ENCODE measurements at regions not wholly inside any gene's neighbourhood (a gene's known extent, or its start where the extent isn't known, plus 50 kb on each side); places are given as distances from the start of the nearest gene placed in this dataset.
"Not testable (repeated sequence)": the region's sequence is repeated elsewhere in the genome, so short reads cannot be mapped to it uniquely, and the experiment has no call there.

DNA sequence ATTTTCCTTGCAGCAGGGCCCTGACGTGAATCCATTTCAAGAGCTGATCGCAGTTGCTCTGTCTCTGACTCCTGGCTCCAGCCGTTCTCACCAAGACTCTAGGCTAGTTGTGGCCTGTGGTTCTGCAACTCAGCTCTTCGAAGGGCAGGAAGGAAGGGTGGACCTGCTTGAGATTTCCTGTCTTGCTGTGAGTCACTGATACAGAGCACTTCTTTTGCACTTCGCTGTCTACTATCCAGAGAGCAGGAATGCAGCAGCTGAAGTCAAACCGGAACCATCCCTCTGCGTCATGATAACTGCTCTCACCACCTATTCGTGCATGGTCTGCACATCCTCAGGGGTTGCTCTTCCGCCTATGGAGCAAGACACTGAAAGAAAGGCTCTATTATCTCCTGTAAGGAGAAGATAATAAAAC is 59.7 kb downstream of the RAP2B start:
- TF ChIP-seq, protein P1, sequence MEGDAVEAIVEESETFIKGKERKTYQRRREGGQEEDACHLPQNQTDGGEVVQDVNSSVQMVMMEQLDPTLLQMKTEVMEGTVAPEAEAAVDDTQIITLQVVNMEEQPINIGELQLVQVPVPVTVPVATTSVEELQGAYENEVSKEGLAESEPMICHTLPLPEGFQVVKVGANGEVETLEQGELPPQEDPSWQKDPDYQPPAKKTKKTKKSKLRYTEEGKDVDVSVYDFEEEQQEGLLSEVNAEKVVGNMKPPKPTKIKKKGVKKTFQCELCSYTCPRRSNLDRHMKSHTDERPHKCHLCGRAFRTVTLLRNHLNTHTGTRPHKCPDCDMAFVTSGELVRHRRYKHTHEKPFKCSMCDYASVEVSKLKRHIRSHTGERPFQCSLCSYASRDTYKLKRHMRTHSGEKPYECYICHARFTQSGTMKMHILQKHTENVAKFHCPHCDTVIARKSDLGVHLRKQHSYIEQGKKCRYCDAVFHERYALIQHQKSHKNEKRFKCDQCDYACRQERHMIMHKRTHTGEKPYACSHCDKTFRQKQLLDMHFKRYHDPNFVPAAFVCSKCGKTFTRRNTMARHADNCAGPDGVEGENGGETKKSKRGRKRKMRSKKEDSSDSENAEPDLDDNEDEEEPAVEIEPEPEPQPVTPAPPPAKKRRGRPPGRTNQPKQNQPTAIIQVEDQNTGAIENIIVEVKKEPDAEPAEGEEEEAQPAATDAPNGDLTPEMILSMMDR (IDR thresholded peaks at IDR 0.05; ENCODE audit: control extremely low read depth, extremely low read depth, low read depth, missing control alignments), result no peak
- ChIA-PET POLR2A (no interaction called here), CTCF (interaction anchor here (1.9 kb wide), 1 partner anchor 14 kb away, joined by 5 read pairs; no protein-coding TSS in a partner anchor)
- DNase-seq (ENCODE audit: extremely low spot score), result peak; percentile 46

DNA sequence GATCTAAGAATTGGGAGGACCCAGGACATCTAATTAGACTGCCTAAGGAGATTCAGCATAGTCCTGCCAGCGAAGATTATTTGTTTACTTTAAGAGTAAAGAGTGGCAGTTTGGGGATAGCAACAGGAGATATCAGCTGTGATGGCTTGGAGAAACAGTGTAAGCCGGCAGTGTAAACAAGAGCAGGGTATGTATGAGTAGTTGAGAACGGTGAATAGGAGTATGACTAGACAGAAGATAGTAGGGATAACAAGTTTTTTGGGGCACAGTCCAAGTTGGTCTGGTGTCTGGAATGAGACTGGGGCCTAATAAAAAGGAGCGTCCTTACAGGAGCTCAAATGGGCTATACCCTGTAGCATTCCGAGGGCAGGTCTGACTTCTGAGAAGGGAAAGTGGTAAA is 64.9 kb downstream of the RAP2B start:
- CTCF ChIA-PET; DNase-seq (ENCODE audit: extremely low spot score); POLR2A ChIA-PET: not testable (repeated sequence)

DNA sequence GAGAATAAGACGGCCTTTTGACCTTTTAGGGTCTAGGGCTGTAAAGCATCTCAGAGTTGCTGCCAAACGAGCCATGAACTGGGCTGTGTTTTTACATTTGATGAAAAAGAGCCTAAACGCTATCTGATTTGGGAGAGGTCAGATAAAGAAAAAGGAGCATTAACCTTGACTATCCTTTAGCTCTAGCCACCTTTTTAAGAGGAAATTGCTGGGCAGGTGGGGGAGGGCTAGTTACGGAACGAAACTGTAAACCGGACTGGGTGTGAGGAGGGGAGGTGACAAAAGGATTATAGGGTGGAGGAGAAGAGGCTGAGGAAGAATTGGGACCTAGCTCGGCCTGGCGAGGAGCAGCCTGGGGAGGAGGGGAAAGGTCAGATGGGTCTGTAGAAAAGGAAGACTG is 68.4 kb downstream of the RAP2B start:
- CTCF ChIA-PET; DNase-seq (ENCODE audit: extremely low spot score); POLR2A ChIA-PET: not testable (repeated sequence)

DNA sequence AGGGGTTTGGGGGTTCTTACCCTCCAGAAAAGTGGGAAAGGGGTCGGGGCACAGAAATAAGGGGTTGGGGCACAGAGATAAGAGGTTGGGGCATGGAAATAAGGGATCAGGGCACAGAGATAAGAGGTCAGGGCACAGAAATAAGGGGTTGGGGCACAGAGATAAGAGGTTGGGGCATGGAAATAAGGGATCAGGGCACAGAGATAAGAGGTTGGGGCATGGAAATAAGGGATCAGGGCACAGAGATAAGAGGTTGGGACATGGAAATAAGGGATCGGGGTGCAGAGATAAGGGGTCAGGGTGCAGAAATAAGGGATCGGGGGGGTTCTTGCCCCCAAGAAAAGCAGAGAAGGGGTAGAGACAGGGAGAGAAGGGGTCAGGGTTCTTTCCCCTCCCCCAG is 69.2 kb downstream of the RAP2B start:
- CTCF ChIA-PET; DNase-seq (ENCODE audit: extremely low spot score); POLR2A ChIA-PET: not testable (repeated sequence)

DNA sequence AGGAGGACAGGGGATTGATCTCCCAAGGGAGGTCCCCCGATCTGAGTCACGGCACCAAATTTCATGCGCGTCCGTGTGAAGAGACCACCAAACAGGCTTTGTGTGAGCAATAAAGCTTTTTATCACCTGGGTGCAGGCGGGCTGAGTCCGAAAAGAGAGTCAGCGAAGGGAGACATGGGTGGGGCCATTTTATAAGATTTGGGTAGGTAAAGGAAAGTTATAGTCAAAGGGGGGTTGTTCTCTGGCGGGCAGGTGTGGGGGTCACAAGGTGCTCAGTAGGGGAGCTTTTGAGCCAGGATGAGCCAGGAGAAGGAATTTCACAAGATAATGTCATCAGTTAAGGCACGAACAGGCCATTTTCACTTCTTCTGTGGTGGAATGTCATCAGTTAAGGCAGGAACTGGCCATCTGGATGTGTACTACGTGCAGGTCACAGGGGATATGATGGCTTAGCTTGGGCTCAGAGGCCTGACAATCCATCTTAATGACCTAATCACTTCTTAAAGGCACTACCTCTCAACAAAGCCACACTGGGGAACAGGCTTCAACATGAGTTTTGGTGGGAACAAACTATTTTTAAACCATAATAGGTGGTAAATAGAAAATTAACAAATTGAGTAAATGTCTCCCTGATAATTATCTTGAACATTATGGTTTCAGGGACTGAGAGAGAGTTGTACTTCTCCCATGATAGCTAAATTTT is 70.2 kb downstream of the RAP2B start:
- DNase-seq (ENCODE audit: extremely low spot score); POLR2A ChIA-PET: not testable (repeated sequence)
- CTCF ChIA-PET, result interaction anchor here (2.2 kb wide), 1 partner anchor 9 kb away, joined by 7 read pairs; no protein-coding TSS in a partner anchor

DNA sequence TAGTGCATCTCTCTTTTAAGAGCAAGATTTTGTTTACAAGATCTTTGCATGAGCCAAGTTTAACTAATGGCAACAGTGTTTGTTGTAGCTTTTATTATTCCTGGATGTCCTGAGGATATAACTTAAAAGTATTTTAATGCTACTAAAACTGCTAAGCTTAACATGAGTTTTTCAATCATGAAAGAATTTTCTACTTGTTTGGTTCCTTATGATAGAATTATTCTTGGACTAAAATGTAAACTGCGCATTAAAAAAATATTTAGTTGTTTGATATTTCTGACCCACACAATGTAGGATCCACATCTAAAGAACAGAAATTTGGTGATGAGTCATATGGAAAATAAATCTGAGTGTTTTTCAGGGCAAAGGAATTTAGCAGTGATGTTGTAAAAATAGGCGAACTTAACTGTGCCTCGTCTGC is 70.8 kb downstream of the RAP2B start:
- ChIA-PET POLR2A (no interaction called here), CTCF (interaction anchor here (2.2 kb wide), 1 partner anchor 10 kb away, joined by 7 read pairs; no protein-coding TSS in a partner anchor)
- TF ChIP-seq, protein P1 (IDR thresholded peaks at IDR 0.05; ENCODE audit: control extremely low read depth, extremely low read depth, low read depth, missing control alignments), result no peak
- DNase-seq (ENCODE audit: extremely low spot score), result no peak

DNA sequence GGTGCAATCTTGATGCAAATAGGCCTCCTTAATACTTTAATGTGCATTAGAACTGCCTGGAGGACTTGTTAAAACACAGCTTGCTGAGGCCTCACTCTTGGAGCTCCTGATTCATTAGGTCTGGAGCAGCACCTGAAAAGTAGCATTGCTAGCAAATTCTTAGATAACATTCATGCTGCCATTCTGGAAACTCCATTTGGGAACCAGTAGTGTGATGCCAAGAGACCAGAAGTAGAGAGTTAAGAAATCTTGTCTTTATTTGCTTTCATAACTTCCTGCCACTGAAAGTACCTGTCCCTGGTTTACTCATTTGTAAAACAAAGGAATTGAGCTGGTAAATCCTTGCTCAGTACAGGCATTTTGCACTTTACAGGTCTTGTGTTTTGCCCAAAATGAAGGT is 72.0 kb downstream of the RAP2B start:
- TF ChIP-seq, protein P1 (IDR thresholded peaks at IDR 0.05; ENCODE audit: control extremely low read depth, extremely low read depth, low read depth, missing control alignments), result no peak
- CTCF ChIA-PET, result interaction anchor here (1.4 to 2.2 kb wide), 2 partner anchors 11 to 35 kb away, joined by 3 to 7 read pairs; no protein-coding TSS in a partner anchor
- POLR2A ChIA-PET, result no interaction called here
- DNase-seq (ENCODE audit: extremely low spot score), result no peak

DNA sequence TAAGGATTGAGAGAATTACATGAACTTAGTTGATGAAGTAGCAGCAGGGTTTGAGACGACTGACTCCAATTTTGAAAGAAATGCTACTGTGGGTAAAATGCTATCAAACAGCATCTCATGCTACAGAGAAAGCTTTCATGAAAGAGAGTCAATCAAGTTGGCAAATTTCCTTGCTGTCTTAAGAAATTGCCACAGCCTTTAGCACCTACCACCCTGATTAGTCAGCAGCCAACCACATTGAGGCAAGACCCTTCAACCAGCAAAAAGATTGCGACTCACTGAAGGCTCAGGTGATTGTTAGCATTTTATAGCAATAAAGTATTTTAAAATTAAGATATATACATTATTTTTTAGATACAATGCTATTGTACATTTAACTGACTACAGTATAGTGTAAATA is 80.9 kb downstream of the RAP2B start:
- no peak for DNase-seq (ENCODE audit: extremely low spot score)
- ChIA-PET CTCF (no interaction called here), POLR2A (no interaction called here)
- TF ChIP-seq, protein P1 (IDR thresholded peaks at IDR 0.05; ENCODE audit: control extremely low read depth, extremely low read depth, low read depth, missing control alignments), result no peak

DNA sequence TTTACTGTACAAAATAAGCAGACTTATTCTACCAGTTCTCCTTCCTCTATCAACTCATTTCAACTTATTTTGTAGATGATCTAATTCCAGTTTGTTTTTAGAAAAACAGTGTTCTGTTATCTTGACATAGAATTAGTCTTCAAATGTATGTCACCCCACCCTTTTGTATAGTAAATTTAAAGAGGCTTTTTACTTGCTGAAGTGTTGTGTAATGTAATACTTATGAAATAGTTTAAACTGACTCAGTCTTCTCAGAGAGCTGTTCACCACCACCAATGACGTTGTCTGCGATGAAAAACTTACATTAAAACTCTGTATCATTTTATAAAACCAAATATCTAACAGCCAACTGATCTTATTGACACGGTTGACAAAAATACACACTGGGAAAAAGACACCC is 82.9 kb downstream of the RAP2B start:
- ChIA-PET POLR2A (no interaction called here), CTCF (no interaction called here)
- TF ChIP-seq, protein P1 (IDR thresholded peaks at IDR 0.05; ENCODE audit: control extremely low read depth, extremely low read depth, low read depth, missing control alignments), result no peak
- DNase-seq (ENCODE audit: extremely low spot score), result no peak
